CD4-positive, alpha-beta memory T cell (primary cell): ENCODE measurements at regions not wholly inside any gene's neighbourhood (a gene's known extent, or its start where the extent isn't known, plus 50 kb on each side); places are given as distances from the start of the nearest gene placed in this dataset.

Source experiments
- CTCF ChIA-PET: fragments of 350-600 bp; sonication (Branson Sonifier 250); formaldehyde crosslinking; loops from one replicate; lab custom pipeline; 2021; ENCODE audit warnings: inconsistent platforms; ENCODE audit not compliant: partially characterized antibody; lab: Charles Lee
- POLR2A ChIA-PET: fragments of 350-600 bp; sonication (Branson Sonifier 250); formaldehyde crosslinking; loops from one replicate; lab custom pipeline; 2021; ENCODE audit not compliant: partially characterized antibody; lab: Charles Lee
- DNase-seq, 5 donors: peaks; one replicate each; pipeline versions ENCODE4 v3.0.0 to v3.0.0-alpha.2; 2020 to 2022; ENCODE audit warnings: mixed read lengths in 1 of 5
- H3K27ac ChIP-seq: one replicate; pipeline ENCODE4 v1.7.0; 2013; ENCODE audit warnings: low read depth, low read length
- H3K27me3 ChIP-seq: 2 replicates; pipeline ENCODE4 v1.7.0; 2013; ENCODE audit warnings: mild to moderate bottlenecking, low read length, moderate library complexity; ENCODE audit not compliant: insufficient read depth
- H3K36me3 ChIP-seq: 2 replicates; pipeline ENCODE4 v1.7.0; 2013; ENCODE audit warnings: mild to moderate bottlenecking, low read length, moderate library complexity; ENCODE audit not compliant: insufficient read depth
- H3K4me1 ChIP-seq: 2 replicates; pipeline ENCODE4 v1.7.0; 2013; ENCODE audit warnings: mild to moderate bottlenecking, low read length, moderate library complexity; ENCODE audit not compliant: insufficient read depth
- H3K4me3 ChIP-seq, 2 donors: one replicate each; pipeline ENCODE4 v1.7.0; 2013; ENCODE audit warnings: low read length in 2 of 2, mild to moderate bottlenecking in 1 of 2
- H3K9me3 ChIP-seq, 2 donors: one replicate each; pipeline ENCODE4 v1.7.0; 2013; ENCODE audit warnings: low read length in 2 of 2, control low read depth in 1 of 2; ENCODE audit not compliant: control insufficient read depth in 1 of 2
- H3K27ac Mint-ChIP-seq, 7 donors: one replicate each; pipeline ENCODE4 v1.8.0; 2020 to 2021; ENCODE audit warnings: mixed read lengths in 7 of 7, mild to moderate bottlenecking in 6 of 7, inconsistent platforms in 3 of 7, moderate library complexity in 3 of 7
- H3K27me3 Mint-ChIP-seq, 2 donors: one replicate each; pipeline ENCODE4 v1.8.0; 2020 to 2021; ENCODE audit warnings: mixed read lengths in 2 of 2
- H3K36me3 Mint-ChIP-seq, 2 donors: one replicate each; pipeline ENCODE4 v1.8.0; 2020 to 2021; ENCODE audit warnings: mixed read lengths in 2 of 2, inconsistent platforms in 1 of 2, mild to moderate bottlenecking in 1 of 2
- H3K4me1 Mint-ChIP-seq, 4 donors: one replicate each; pipeline ENCODE4 v1.8.0; 2020 to 2021; ENCODE audit warnings: mixed read lengths in 4 of 4, mild to moderate bottlenecking in 1 of 4
- H3K4me3 Mint-ChIP-seq, 8 donors: one replicate each; pipeline ENCODE4 v1.8.0; 2020 to 2021; ENCODE audit warnings: mixed read lengths in 8 of 8, mild to moderate bottlenecking in 7 of 8, moderate library complexity in 6 of 8, inconsistent platforms in 3 of 8
- H3K9me3 Mint-ChIP-seq, 8 donors: one replicate each; pipeline ENCODE4 v1.8.0; 2020 to 2021; ENCODE audit warnings: mixed read lengths in 8 of 8, mild to moderate bottlenecking in 5 of 8, inconsistent platforms in 3 of 8, moderate library complexity in 1 of 8
- intact Hi-C: fragments of 100-400 bp; cut with micrococcal nuclease; formaldehyde crosslinking; loops from one replicate; pipeline ENCODE4 v1.15.1; 2023

GRCh38 chr13:50098693-50099092 is 83.4 kb downstream of the KCNRG start:
- CTCF ChIA-PET: interaction anchor here (1.0 to 2.4 kb wide), 4 partner anchors 10 to 14 kb away, joined by 4 to 10 read pairs (median 5); no protein-coding TSS in a partner anchor
- no peak for DNase-seq
- Mint-ChIP-seq H3K27ac (peak overlapping the region in 2 of 7 donors; percentile 6 to 10), H3K9me3 (peaks cover 2 to 12% (median 10%) of the 10 kb centered on the region in 8 donors), H3K27me3 (no peaks in the 10 kb centered on the region), H3K4me1 (peaks cover 13 to 44% (median 29%) of the 10 kb centered on the region in 4 donors), H3K4me3 (peak overlapping the region in 1 of 8 donors; percentile 10), H3K36me3 (peaks cover 20 to 21% of the 10 kb centered on the region in 2 donors)
- Histone ChIP-seq H3K4me3 (no peak overlapping the region), H3K4me1 (peaks cover 4% of the 10 kb centered on the region), H3K27ac (no peak overlapping the region), H3K9me3 (no peaks in the 10 kb centered on the region), H3K27me3 (no peaks in the 10 kb centered on the region), H3K36me3 (peaks cover 5% of the 10 kb centered on the region)
- intact Hi-C loops: no loop called here
- POLR2A ChIA-PET: interaction anchor here (0.6 to 2.5 kb wide), 4 partner anchors 27 to 102 kb away, joined by 3 to 11 read pairs (median 4); partner anchors contain the start of gene TRIM13

- ChIA-PET POLR2A (interaction anchor here (0.9 to 2.5 kb wide), 2 partner anchors 26 to 102 kb away, joined by 3 to 11 read pairs; no protein-coding TSS in a partner anchor), CTCF (interaction anchor here (1.0 to 2.4 kb wide), 3 partner anchors 9 to 15 kb away, joined by 5 to 10 read pairs (median 5); no protein-coding TSS in a partner anchor)
- Mint-ChIP-seq H3K27me3 (no peaks in the 10 kb centered on the region), H3K9me3 (peaks cover 2 to 12% (median 10%) of the 10 kb centered on the region in 8 donors), H3K4me3 (no peak overlapping the region), H3K36me3 (peaks cover 20 to 21% of the 10 kb centered on the region in 2 donors), H3K27ac (no peak overlapping the region), H3K4me1 (peaks cover 19 to 51% (median 35%) of the 10 kb centered on the region in 4 donors)
- no peak for DNase-seq
- intact Hi-C loops: no loop called here
- peaks cover 12% of the 10 kb centered on the region for H3K4me1 ChIP-seq
- no peak overlapping the region for H3K4me3 ChIP-seq
- no peak overlapping the region for H3K27ac ChIP-seq
- no peaks in the 10 kb centered on the region for H3K27me3 ChIP-seq
- H3K9me3 ChIP-seq: no peaks in the 10 kb centered on the region
- peaks cover 5% of the 10 kb centered on the region for H3K36me3 ChIP-seq
Observed at GRCh38 chr13:50099473-50099872, 84.2 kb downstream of the KCNRG start.

GRCh38 chr13:50101590-50101989 is 86.3 kb downstream of the KCNRG start:
- POLR2A ChIA-PET: interaction anchor here (2.3 kb wide), 1 partner anchor 24 kb away, joined by 14 read pairs; no protein-coding TSS in a partner anchor
- Mint-ChIP-seq H3K36me3 (peaks cover 15 to 21% of the 10 kb centered on the region in 2 donors), H3K4me1 (peaks cover 27 to 63% (median 46%) of the 10 kb centered on the region in 4 donors), H3K9me3 (peaks cover 2 to 12% (median 10%) of the 10 kb centered on the region in 8 donors), H3K27ac (peak overlapping the region in 1 of 7 donors; percentile 24), H3K27me3 (no peaks in the 10 kb centered on the region), H3K4me3 (no peak overlapping the region)
- CTCF ChIA-PET: interaction anchor here (0.7 to 3.0 kb wide), 2 partner anchors 17 to 810 kb away, joined by 3 to 25 read pairs; no protein-coding TSS in a partner anchor
- Histone ChIP-seq H3K27ac (no peak overlapping the region), H3K9me3 (no peaks in the 10 kb centered on the region), H3K36me3 (peaks cover 5% of the 10 kb centered on the region), H3K27me3 (no peaks in the 10 kb centered on the region), H3K4me1 (peaks cover 30% of the 10 kb centered on the region), H3K4me3 (no peak overlapping the region)
- intact Hi-C loops: no loop called here
- no peak for DNase-seq

DNA sequence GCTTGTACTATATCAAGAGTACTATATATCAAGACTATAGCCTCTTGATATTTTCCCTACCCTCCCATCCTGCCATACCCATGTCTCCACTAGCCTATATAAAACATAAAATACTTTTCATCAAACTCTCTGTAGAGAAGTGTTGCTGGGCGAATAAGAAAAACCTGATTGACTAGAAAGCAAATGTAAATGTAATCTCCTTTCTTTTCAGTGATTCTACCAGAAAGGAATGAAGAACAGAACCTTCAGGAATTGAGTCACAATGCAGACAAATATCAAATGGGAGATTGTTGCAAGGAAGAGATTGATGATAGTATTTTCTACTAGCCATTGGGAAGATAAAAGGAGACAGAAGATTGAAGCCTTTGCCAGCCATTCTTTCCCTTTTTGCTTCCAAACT is 89.2 kb downstream of the KCNRG start:
- ChIA-PET CTCF (interaction anchor here (0.6 to 3.0 kb wide), 2 partner anchors 20 to 75 kb away, joined by 3 to 25 read pairs; no protein-coding TSS in a partner anchor), POLR2A (interaction anchor here (1.0 kb wide), 1 partner anchor 12 kb away, joined by 3 read pairs; no protein-coding TSS in a partner anchor)
- H3K27ac Mint-ChIP-seq: peak overlapping the region in 4 of 7 donors; percentile 0 to 61 (median 20)
- H3K27me3 Mint-ChIP-seq: no peaks in the 10 kb centered on the region
- no peaks in the 10 kb centered on the region for H3K9me3 Mint-ChIP-seq
- intact Hi-C loops: no loop called here
- Histone ChIP-seq H3K4me1 (peaks cover 44% of the 10 kb centered on the region), H3K27ac (no peak overlapping the region), H3K4me3 (no peak overlapping the region), H3K36me3 (no peaks in the 10 kb centered on the region), H3K9me3 (no peaks in the 10 kb centered on the region), H3K27me3 (no peaks in the 10 kb centered on the region)
- peaks cover 0 to 4% of the 10 kb centered on the region in 2 donors for H3K36me3 Mint-ChIP-seq
- DNase-seq: no peak
- no peak overlapping the region for H3K4me3 Mint-ChIP-seq
- H3K4me1 Mint-ChIP-seq: peaks cover 28 to 58% (median 42%) of the 10 kb centered on the region in 4 donors

DNA sequence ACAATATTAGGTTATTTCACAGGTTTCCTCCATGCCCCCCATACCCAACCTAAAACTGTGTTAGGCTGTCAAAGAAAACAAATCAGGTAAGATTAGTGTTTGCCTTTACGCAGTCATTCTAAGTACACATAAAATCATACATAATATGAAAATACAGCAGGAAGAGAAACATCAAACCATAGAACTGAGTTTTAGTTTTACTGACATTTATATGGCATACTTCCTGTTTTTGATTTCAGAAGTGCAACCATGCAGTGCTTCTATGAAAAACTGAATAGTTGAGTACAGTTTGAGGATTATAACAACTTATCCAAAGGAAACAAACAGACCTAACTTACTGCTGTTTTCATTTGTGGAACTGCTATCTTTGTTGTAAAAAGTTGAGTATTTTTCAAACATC is 91.3 kb downstream of the KCNRG start:
- Histone ChIP-seq H3K27ac (peak overlapping the region; percentile 36), H3K4me1 (peaks cover 52% of the 10 kb centered on the region), H3K36me3 (no peaks in the 10 kb centered on the region), H3K4me3 (no peak overlapping the region), H3K9me3 (no peaks in the 10 kb centered on the region), H3K27me3 (no peaks in the 10 kb centered on the region)
- ChIA-PET CTCF (interaction anchor here (0.8 to 4.9 kb wide), 5 partner anchors 11 to 109 kb away, joined by 3 to 25 read pairs (median 6); partner anchors contain the start of gene TRIM13), POLR2A (interaction anchor here (0.8 to 5.1 kb wide), 6 partner anchors 13 to 109 kb away, joined by 3 to 79 read pairs (median 8); partner anchors contain the start of gene TRIM13)
- no peaks in the 10 kb centered on the region for H3K27me3 Mint-ChIP-seq
- H3K27ac Mint-ChIP-seq: peak overlapping the region; percentile 36 to 93 (median 86)
- H3K9me3 Mint-ChIP-seq: no peaks in the 10 kb centered on the region
- no peak for DNase-seq
- H3K36me3 Mint-ChIP-seq: peaks cover 0 to 6% of the 10 kb centered on the region in 2 donors
- intact Hi-C loops: loop anchor here (2.0 kb wide), 2 partner anchors 16 kb away; no protein-coding TSS in a partner anchor
- peaks cover 35 to 66% (median 48%) of the 10 kb centered on the region in 4 donors for H3K4me1 Mint-ChIP-seq
- H3K4me3 Mint-ChIP-seq: peak overlapping the region in 7 of 8 donors; percentile 21 to 88 (median 65)

- peak overlapping the region in 6 of 8 donors; percentile 36 to 88 (median 65) for H3K4me3 Mint-ChIP-seq
- no peak for DNase-seq
- Histone ChIP-seq H3K27ac (peak overlapping the region; percentile 36), H3K4me3 (no peak overlapping the region), H3K9me3 (no peaks in the 10 kb centered on the region), H3K36me3 (no peaks in the 10 kb centered on the region), H3K4me1 (peaks cover 52% of the 10 kb centered on the region), H3K27me3 (no peaks in the 10 kb centered on the region)
- ChIA-PET CTCF (interaction anchor here (0.7 to 4.9 kb wide), 8 partner anchors 9 to 805 kb away, joined by 3 to 25 read pairs (median 5); partner anchors contain the start of gene TRIM13), POLR2A (interaction anchor here (0.8 to 5.1 kb wide), 6 partner anchors 13 to 110 kb away, joined by 3 to 79 read pairs (median 8); partner anchors contain the start of gene TRIM13)
- peaks cover 0 to 7% of the 10 kb centered on the region in 2 donors for H3K36me3 Mint-ChIP-seq
- H3K9me3 Mint-ChIP-seq: no peaks in the 10 kb centered on the region
- peaks cover 36 to 63% (median 48%) of the 10 kb centered on the region in 4 donors for H3K4me1 Mint-ChIP-seq
- intact Hi-C loops: loop anchor here (2.0 kb wide), 2 partner anchors 16 kb away; no protein-coding TSS in a partner anchor
- no peaks in the 10 kb centered on the region for H3K27me3 Mint-ChIP-seq
- H3K27ac Mint-ChIP-seq: peak overlapping the region; percentile 36 to 89 (median 84)
Observed at GRCh38 chr13:50107205-50107604, 92.0 kb downstream of the KCNRG start.

DNA sequence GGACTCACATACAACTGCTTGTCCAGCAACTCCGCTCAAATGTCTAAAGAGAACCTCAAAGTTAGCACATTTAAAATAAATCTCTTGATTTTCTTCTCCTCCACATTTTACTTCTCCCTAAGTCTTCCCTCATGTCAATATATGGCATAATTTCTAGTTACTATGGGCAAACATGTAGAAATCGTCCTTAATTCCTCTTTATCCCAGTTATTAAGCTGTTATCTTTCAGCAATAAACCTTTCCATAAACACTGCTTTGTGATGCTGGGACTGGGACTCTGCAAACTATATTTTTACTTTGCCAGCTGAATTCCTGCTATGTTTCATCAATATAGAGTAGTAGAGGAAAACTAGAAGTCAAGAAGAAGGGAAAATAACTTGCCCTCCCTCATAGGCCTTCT is 99.7 kb downstream of the KCNRG start:
- H3K4me1 ChIP-seq: peaks cover 43% of the 10 kb centered on the region
- no peak overlapping the region for H3K27ac ChIP-seq
- DNase-seq: no peak
- ChIA-PET CTCF (interaction anchor here (0.7 to 3.9 kb wide), 4 partner anchors 10 to 138 kb away, joined by 3 to 26 read pairs (median 4); no protein-coding TSS in a partner anchor), POLR2A (interaction anchor here (1.0 to 6.4 kb wide), 4 partner anchors 11 to 122 kb away, joined by 3 to 76 read pairs (median 8); no protein-coding TSS in a partner anchor)
- H3K36me3 Mint-ChIP-seq: peaks cover 0 to 1% of the 10 kb centered on the region in 2 donors
- no peaks in the 10 kb centered on the region for H3K9me3 ChIP-seq
- H3K4me1 Mint-ChIP-seq: peaks cover 12 to 22% (median 19%) of the 10 kb centered on the region in 4 donors
- H3K4me3 ChIP-seq: no peak overlapping the region
- no peaks in the 10 kb centered on the region for H3K27me3 Mint-ChIP-seq
- H3K4me3 Mint-ChIP-seq: no peak overlapping the region
- no peaks in the 10 kb centered on the region for H3K27me3 ChIP-seq
- H3K9me3 Mint-ChIP-seq: no peaks in the 10 kb centered on the region
- H3K36me3 ChIP-seq: no peaks in the 10 kb centered on the region
- H3K27ac Mint-ChIP-seq: no peak overlapping the region
- intact Hi-C loops: no loop called here
